GM12864 (cell line): ENCODE measurements at regions not wholly inside any gene's neighbourhood (a gene's known extent, or its start where the extent isn't known, plus 50 kb on each side); places are given as distances from the start of the nearest gene placed in this dataset.

Experiments used
- DNase-seq: peaks from one replicate; pipeline ENCODE4 v3.0.0-alpha.2; 2011; ENCODE audit warnings: low read depth
- H3K4me3 ChIP-seq: 2 replicates; pipeline ENCODE4 v1.5.1; 2011; ENCODE audit warnings: mild to moderate bottlenecking, low read depth, low read length, control low read depth
- CTCF ChIP-seq: IDR thresholded peaks from 2 replicates; pipeline ENCODE4 v1.5.1; 2011; ENCODE audit warnings: low read depth, mild to moderate bottlenecking, moderate library complexity, low read length, control low read depth, inconsistent platforms; ENCODE audit errors: missing control alignments

DNA sequence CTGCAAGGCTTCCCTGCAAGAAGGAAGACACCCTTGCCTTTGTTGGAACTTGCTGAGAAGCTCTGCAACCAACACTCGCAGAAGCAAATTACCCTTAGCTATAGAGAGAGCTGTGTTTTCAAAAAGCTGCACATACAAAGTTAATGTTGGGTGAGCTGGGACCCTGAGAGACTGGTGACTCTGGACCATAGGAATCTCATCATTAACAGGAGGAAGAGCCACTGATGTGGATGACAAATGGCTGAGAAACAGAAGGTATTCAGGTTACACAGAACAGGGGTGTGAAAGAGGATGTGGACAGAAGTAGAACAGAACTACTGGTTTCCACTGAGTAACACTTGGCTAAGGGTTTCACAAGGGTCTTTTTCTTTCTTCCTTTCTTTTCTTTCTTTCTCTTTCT, 493.5 kb downstream of the IRX1 start:
- no peak overlapping the region for H3K4me3 ChIP-seq
- TF ChIP-seq CTCF = no peak
- DNase-seq = no peak

- no peak for TF ChIP-seq CTCF
- no peak overlapping the region for H3K4me3 ChIP-seq
- DNase-seq = no peak
These were observed 497.6 kb downstream of the IRX1 start for GRCh38 chr5:4093236-4093635.

DNA sequence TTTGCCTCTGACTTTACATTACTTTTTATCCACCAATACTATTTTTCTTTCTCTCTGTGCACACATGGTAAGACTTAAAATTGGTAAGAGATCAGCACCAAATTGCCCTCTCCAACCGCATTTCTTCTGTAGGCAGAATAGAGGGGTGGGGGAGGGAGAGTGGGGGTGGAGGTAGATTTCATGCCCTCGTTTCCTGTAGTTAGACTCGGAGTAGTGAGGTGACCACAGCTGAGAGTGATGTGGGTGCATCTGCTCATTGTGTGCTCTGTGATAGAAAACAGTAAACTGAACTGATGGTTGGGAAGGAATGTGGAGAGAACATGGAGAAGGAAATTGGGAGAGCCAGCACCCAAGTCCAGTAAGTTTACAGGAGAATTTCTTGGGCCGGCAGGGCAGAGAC, 498.3 kb downstream of the IRX1 start:
- no peak overlapping the region for H3K4me3 ChIP-seq
- no peak for TF ChIP-seq CTCF
- no peak for DNase-seq

DNA sequence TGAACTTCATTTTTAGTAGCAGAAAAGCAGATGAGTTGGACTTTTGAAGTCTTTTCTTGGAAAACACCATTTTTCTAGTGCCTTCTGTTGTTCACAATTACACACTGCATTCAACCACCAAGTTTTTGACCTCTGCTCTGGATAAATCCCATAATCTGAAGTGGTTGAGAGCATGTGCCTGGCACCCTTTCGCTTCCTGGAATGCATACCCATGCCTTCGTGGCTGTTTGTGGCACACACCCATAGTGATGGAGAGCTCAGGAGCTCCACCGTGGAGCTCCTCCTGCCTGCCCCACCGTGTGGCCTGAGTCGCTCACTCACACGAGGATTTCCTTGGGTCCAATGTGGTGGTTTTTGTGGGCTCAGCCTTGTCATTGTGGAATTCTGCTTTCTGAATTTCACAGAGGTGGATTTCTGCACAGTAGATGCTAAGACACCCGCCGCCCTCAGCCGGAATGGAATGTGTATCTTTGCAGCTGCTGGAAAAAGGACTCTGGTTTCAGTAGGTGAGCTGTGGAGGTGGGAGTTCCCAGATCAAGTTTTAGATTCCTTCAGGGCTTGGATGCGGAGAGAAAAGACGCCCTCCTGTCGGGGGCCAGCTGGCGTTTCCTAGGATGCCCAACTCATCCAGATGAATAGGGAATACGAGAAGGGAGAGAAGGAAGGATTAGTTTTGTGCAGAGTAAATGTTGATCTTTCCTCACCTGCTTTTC, 500.4 kb downstream of the IRX1 start:
- DNase-seq = no peak
- TF ChIP-seq CTCF = no peak
- H3K4me3 ChIP-seq = no peak overlapping the region

- TF ChIP-seq CTCF = no peak
- H3K4me3 ChIP-seq = no peak overlapping the region
These were observed 501.6 kb downstream of the IRX1 start for GRCh38 chr5:4097199-4097598.

GRCh38 chr5:4098226-4098625, 502.6 kb downstream of the IRX1 start:
- no peak for DNase-seq

More at GRCh38 chr5:4097199-4097598, 501.6 kb downstream of the IRX1 start:
- DNase-seq = no peak

More at GRCh38 chr5:4098226-4098625, 502.6 kb downstream of the IRX1 start:
- no peak overlapping the region for H3K4me3 ChIP-seq
- no peak for TF ChIP-seq CTCF
